ENCODE measurements at regions not wholly inside any gene's neighbourhood (a gene's known extent, or its start where the extent isn't known, plus 50 kb on each side); places are given as distances from the start of the nearest gene placed in this dataset.

DNA sequence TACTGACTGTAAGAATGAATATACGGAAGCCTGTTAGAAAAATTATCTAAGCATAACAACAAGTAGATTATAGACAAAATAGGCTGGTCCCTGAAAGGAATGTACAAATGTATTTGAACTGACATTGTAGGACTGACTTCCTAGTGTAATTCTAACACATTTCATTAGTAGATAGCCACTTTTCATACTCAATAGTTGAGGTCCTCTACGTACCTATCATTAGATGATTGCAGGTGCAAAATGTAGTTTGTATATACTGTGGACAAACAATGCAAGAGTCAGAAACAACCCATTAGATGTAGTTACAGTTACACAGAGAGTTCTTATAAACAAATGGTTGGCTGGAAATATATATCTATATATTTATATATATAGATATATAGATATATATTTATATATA is 402.3 kb upstream of the SLITRK6 start:
- no peak for DNase-seq

- DNase-seq, result no peak
Observed at GRCh38 chr13:86193281-86193680, 394.1 kb upstream of the SLITRK6 start.

DNA sequence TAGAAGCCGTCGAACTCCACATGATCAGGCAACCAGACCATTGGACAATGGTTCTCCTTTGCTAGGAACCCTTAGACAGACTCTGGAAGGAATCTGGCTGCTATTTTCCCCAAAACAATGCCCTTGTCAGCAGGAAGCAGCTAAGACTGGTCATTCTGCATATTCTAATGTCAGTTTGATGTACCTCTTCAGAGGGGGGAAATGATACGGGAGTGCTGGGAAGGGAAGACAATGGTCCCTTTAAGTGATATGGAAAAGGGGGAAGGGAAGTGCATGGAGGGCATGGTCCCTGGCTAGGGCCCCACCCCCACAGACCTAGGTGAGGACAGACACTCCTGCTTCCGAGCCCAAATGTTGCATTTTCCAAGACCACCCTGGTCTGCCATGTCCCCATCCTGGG is 389.0 kb upstream of the SLITRK6 start:
- DNase-seq, result no peak

- no peak for DNase-seq
Observed at GRCh38 chr13:86185636-86186035, 386.4 kb upstream of the SLITRK6 start.

GRCh38 chr13:86185107-86185506 is 385.9 kb upstream of the SLITRK6 start:
- no peak for DNase-seq

DNA sequence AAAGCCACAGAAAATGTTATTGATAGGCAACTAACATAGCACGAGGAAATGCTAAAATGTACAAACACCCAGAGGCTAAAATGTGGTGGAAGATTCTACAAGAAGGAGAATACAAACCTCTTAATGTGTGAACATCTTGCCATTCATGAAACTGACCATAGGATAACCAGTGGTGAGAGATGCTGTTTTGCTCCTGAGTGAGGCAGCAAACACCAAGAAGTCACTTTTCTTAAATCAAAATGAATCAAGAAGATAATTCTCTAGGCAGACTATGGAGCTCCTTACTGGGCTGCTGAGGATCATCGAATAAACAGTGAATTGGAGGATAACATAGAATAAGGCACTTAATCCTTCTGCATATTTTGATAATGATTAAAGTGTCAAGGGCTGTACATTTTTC is 375.4 kb upstream of the SLITRK6 start:
- DNase-seq, result no peak

GRCh38 chr13:86172961-86173360 is 373.7 kb upstream of the SLITRK6 start:
- no peak for DNase-seq

DNA sequence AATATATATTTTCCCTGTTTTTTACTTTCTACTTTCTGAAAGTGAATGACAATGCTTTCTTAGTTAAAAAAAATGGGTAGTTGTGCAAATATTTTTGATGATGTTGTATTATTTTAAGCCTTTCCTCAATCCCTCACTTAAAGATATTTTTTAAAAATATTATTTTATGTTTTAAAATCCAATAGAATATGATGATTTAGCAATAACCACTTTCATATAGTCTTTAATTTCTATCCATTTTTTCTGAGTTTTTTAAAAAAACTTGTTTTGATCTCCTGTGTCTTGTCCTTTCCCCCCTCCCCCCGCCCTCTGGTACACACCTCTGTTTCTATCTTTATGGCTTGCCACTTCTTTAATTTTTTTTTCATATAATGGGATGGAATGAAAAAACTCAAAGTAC is 362.0 kb upstream of the SLITRK6 start:
- DNase-seq, result no peak

DNA sequence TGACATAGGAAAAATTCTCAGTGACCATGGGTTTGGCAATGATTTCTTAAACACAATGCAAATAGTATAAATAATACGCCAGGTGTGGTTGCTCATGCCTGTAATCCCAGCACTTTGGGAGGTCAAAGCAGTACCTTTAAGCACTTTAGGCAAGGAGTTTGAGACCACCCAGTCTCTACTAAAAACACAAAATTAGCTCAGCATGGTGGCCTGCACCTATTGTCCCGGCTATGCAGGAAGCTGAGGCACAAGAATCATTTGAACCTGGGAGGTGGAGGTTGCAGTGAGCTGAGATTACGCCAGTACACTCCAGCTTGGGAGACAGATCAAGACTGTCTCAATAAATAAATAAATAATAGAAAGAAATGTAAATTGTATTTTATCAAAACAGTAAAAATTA is 356.5 kb upstream of the SLITRK6 start:
- DNase-seq, result no peak

DNA sequence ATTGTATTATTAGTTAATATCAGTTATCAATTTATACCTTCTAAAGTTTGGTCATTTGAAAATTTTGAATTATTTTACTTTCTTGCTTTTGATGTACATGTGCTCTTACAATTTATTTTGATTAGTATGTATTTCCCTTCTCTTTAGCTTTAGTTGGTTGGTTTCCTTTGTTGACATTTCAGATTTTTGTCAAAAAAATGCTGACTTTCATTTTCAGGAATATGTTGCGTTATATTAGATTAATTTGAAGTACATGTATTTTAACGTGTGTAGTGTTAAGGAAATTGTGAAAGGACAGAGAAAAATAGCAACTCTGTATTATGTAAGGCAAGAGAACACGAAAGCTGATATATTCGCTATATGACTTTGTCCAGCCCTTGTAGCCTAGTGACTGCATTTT is 342.9 kb upstream of the SLITRK6 start:
- no peak for DNase-seq

DNA sequence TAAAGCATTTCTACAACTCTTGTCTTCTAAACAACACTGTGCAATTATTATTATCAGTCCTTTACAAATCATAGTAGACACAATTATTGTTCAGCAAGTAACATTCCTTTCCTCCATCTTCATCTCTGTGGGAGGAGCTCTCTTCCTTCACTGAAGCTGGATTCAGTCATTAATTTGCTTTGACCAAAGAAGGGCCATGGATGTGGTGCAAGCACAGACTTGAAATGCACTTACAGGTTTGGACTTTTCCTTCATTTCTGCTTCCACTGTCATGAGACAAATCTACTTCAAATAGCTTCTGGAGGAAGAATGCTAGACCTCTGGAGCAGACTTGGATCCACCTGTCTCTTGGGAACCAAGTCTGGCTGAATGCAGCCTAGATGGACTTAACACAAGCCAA is 336.6 kb upstream of the SLITRK6 start:
- DNase-seq, result no peak

DNA sequence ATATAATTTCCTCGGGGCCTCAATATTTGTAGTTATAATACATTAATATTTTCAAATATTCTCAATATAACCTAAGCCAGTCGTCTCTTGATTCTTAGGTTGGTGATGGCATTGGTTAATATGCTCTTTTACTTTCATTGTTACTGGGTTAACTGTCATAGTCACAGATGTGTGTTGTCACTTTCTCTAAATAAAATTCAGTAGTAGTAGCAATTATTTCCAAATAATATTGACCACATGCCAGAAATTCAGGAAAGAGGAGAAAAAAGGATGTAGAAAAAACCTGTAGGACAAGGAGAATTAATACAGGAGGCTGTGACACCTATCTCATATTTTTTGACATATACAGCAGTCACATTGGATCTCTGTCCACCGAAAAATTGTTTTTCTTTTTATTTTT is 322.7 kb upstream of the SLITRK6 start:
- DNase-seq, result no peak

- no peak for DNase-seq
Observed at GRCh38 chr13:86109107-86109506, 309.9 kb upstream of the SLITRK6 start.

DNA sequence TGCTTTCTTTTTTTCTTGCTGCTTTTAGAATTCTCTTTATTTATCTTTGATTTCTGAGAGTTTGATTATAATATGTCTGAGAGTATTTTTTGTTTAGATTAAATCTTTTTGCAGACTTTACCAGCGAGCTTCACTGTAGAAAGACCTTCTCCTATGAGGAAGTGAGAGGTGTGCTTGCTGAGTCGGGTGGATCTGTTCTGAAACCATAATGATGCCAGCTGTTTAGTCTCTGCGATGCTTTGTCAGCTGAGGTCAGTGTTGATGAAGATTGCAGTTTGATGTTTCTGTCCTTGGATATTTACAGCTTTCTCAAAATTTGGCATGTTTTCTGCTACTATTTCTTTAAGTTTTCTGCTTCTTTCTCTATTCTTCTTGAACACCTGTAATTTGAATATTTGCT is 309.1 kb upstream of the SLITRK6 start:
- no peak for DNase-seq

DNA sequence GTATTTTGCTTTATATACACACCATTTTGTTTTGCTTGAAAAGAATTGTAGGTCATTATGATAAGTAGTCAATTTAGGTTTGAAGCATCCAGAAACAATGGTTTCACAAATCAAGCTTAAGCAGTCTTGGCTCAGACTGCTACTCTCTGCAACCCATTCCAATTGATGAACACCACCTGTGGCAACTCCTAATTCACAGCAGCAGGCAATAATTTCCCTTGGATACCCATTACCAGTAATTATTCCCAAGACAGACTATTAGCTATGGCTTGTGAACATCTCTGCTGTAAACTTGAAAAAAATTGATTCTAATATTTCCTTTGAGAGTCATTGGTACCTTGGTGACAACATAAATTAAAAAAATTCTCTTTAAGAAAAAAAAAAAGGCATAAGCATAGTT is 299.3 kb upstream of the SLITRK6 start:
- no peak for DNase-seq

GRCh38 chr13:86095351-86095750 is 296.1 kb upstream of the SLITRK6 start:
- no peak for DNase-seq

DNA sequence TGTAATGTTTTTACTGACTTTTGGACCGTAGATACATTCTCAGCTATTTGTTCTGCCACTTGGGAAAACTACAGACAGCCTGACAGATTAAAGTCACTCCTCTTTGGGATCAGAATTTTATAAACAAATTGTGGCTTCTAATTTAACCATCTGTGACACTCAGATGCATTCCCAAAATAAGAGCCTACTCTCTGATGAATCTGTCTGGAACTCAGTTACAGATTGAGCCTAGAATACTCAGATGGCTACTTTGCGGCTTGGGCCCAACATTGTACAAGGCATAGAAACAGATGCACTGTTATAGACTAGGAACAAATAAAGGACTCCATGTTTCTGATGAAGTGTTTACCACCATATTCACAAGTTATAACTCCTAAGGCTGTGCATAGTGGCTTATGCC is 291.0 kb upstream of the SLITRK6 start:
- DNase-seq, result no peak

- no peak for DNase-seq
Observed at GRCh38 chr13:86087244-86087643, 288.0 kb upstream of the SLITRK6 start.

DNA sequence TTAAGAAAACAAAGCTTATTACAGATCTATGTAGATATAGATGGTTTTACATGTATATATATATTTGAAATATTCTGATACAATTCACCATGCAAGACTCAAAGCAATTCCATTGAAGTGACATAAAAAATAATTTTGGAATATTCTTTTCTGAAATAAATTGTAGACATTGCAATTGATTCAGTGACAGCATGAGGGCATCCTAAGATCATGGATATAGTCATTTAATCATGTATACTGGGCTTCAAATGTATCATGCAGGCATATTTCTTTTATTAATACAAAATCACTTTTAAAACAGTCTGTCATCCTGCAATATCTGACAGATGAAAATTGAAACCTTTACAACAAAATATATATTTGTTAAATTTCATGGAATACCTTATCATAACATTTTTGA is 286.7 kb upstream of the SLITRK6 start:
- DNase-seq, result peak in 1 of 2 experiments; percentile 34

DNA sequence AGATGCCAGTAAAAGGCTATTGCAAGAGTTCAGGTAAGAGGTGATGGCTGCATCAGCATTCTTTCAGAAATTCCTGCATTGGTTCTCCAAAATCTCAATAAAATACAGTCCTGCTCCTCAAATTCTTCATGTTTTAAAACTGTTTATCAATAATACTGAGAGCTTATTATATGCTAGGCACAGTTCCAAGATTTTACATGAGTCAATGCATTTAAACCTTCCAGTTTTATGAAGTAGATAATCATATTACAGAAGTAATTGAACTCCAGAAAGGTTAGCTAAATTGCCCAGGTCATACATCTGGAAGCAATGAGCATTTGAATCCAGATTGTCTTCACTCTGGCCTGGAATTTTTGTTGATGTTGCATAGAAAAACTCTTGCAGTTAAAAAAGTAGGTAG is 282.9 kb upstream of the SLITRK6 start:
- no peak for DNase-seq

- no peak for DNase-seq
Observed at GRCh38 chr13:86080340-86080995, 281.2 kb upstream of the SLITRK6 start.

- no peak for DNase-seq
Observed at GRCh38 chr13:86066611-86067365, 267.6 kb upstream of the SLITRK6 start.

- no peak for DNase-seq
Observed at GRCh38 chr13:86052141-86052540, 252.9 kb upstream of the SLITRK6 start.

DNA sequence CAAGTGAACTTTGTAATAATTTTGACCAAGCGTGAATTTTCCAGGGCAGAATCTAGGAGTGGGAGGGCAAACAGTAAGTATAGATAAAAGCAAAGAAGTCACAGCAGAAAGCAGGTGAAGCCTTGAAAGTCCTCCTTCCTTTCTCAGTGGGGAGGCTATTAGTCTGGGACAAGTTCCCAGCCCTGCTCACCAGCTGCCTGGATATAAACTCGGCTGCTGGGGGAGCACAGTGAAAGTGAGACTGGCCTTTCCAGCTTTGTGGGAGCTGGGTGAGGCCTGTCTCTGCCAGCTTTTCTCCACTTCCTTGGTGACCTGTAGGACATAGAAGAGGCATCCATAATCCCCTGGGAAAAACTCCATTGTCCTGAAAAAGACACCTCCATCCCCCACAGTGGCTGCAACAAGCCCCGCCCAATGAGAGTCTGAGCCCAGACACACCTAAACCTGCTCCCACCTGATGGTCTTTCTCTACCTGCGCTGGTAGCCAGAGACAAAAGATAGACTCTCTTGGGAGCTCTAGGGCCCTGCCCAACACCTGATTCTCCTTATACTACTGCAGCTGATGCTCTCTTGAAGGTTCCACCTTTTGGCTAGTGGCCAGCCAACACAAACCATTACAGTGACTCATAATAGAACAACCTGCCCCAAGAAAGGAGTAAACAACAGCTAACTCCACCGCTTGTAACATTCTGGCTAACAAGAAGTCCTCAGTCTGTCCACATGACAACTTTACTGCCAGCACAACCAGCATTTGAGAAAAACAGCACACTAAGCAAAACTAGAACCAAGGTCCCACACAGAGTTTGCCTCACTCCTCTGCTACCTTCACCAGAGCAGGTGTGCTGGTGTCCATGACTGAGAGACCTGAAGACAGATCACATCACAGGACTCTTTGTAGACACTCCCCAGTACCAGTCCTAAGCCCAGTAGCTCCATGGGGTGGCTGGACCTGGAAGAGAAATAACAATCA is 252.2 kb upstream of the SLITRK6 start:
- DNase-seq, result peak in 1 of 2 experiments; percentile 14

Measured in NCI-H526 (cell line).